ENCODE measurements at regions not wholly inside any gene's neighbourhood (a gene's known extent, or its start where the extent isn't known, plus 50 kb on each side); places are given as distances from the start of the nearest gene placed in this dataset.

- TF ChIP-seq ZBTB44 (tag by site-specific recombination; IDR thresholded peaks at IDR 0.05) (no peak), ZFP3 (tag by site-specific recombination; IDR thresholded peaks at IDR 0.05; ENCODE audit: low read depth) (no peak), ZNF202 (tag by site-specific recombination; IDR thresholded peaks at IDR 0.05; ENCODE audit: borderline replicate concordance) (no peak), ZNF837 (tag by site-specific recombination; IDR thresholded peaks at IDR 0.05) (no peak), ZNF416 (tag by site-specific recombination; IDR thresholded peaks at IDR 0.05) (peak; percentile 22; the same call in 1 of the 2 replicates), ZNF24 (tag by site-specific recombination; IDR thresholded peaks at IDR 0.05) (no peak), ZNF514 (tag by site-specific recombination; IDR thresholded peaks at IDR 0.05) (0 out of 2 replicates have a peak, but pooled peaks have one; percentile 6), SP2 (tag by site-specific recombination; IDR thresholded peaks at IDR 0.05) (no peak), ZNF704 (tag by site-specific recombination; IDR thresholded peaks at IDR 0.05) (peak; percentile 12; the same call in 1 of the 2 replicates), ZNF354C (tag by site-specific recombination; IDR thresholded peaks at IDR 0.05; ENCODE audit: borderline replicate concordance, low read depth) (no peak), SP3 (tag by site-specific recombination; IDR thresholded peaks at IDR 0.05) (no peak), ZNF274 (IDR thresholded peaks at IDR 0.05; ENCODE audit: low read length) (no peak), ZNF274 (tag by site-specific recombination; IDR thresholded peaks at IDR 0.05; ENCODE audit: borderline replicate concordance) (0 out of 2 replicates have a peak, but pooled peaks have one; percentile 50), SETDB1 (IDR thresholded peaks at IDR 0.05; ENCODE audit: insufficient read length, low read length) (no peak), ZNF623 (tag by site-specific recombination; IDR thresholded peaks at IDR 0.05) (no peak), BCL11A (tag by site-specific recombination; IDR thresholded peaks at IDR 0.05; ENCODE audit: low read depth) (no peak), ZNF530 (tag by site-specific recombination; IDR thresholded peaks at IDR 0.05; ENCODE audit: low read depth) (peak; percentile 37; the same call in 1 of the 2 replicates), ZSCAN5A (tag by site-specific recombination; IDR thresholded peaks at IDR 0.05) (no peak), ZNF239 (tag by site-specific recombination; IDR thresholded peaks at IDR 0.05) (0 out of 2 replicates have a peak, but pooled peaks have one; percentile 26), ZNF747 (tag by site-specific recombination; IDR thresholded peaks at IDR 0.05) (no peak), ZNF645 (tag by site-specific recombination; IDR thresholded peaks at IDR 0.05) (0 out of 2 replicates have a peak, but pooled peaks have one; percentile 53), ZNF146 (tag by site-specific recombination; IDR thresholded peaks at IDR 0.05) (no peak)
- TF ChIP-seq, protein P1, sequence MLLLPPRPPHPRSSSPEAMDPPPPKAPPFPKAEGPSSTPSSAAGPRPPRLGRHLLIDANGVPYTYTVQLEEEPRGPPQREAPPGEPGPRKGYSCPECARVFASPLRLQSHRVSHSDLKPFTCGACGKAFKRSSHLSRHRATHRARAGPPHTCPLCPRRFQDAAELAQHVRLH (tag by site-specific recombination; IDR thresholded peaks at IDR 0.05) = no peak
- TF ChIP-seq, protein P2, sequence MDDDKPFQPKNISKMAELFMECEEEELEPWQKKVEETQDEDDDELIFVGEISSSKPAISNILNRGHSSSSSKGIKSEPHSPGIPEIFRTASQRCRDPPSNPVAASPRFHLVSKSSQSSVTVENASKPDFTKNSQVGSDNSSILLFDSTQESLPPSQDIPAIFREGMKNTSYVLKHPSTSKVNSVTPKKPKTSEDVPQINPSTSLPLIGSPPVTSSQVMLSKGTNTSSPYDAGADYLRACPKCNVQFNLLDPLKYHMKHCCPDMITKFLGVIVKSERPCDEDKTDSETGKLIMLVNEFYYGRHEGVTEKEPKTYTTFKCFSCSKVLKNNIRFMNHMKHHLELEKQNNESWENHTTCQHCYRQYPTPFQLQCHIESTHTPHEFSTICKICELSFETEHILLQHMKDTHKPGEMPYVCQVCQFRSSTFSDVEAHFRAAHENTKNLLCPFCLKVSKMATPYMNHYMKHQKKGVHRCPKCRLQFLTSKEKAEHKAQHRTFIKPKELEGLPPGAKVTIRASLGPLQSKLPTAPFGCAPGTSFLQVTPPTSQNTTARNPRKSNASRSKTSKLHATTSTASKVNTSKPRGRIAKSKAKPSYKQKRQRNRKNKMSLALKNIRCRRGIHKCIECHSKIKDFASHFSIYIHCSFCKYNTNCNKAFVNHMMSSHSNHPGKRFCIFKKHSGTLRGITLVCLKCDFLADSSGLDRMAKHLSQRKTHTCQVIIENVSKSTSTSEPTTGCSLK (tag by site-specific recombination; IDR thresholded peaks at IDR 0.05) = no peak
Measured at GRCh38 chr19:28285078-28285477, 927.9 kb downstream of the UQCRFS1 start (continued).
